IPS-NIHi7 (cell line): ENCODE measurements at regions not wholly inside any gene's neighbourhood (a gene's known extent, or its start where the extent isn't known, plus 50 kb on each side); places are given as distances from the start of the nearest gene placed in this dataset.

Experiments used
- DNase-seq: peaks from one replicate; pipeline ENCODE4 v3.0.0; 2012; ENCODE audit warnings: mixed read lengths; ENCODE audit errors: extremely low spot score

GRCh38 chr5:92795633-92796032 lies 785.4 kb downstream of the NR2F1-AS1 start:
- no peak for DNase-seq

GRCh38 chr5:92780057-92780456 lies 801.0 kb downstream of the NR2F1-AS1 start:
- no peak for DNase-seq

GRCh38 chr5:92779536-92779935 lies 801.5 kb downstream of the NR2F1-AS1 start:
- DNase-seq: no peak

- DNase-seq: no peak
Measured at GRCh38 chr5:92778261-92778660, 802.8 kb downstream of the NR2F1-AS1 start.

- DNase-seq: no peak
Measured at GRCh38 chr5:92777421-92777820, 803.6 kb downstream of the NR2F1-AS1 start.

- no peak for DNase-seq
Measured at GRCh38 chr5:92775711-92776615, 805.1 kb downstream of the NR2F1-AS1 start.

GRCh38 chr5:92769978-92770377 lies 811.0 kb downstream of the NR2F1-AS1 start:
- DNase-seq: no peak

GRCh38 chr5:92761585-92761984 lies 819.4 kb downstream of the NR2F1-AS1 start:
- no peak for DNase-seq

- no peak for DNase-seq
Measured at GRCh38 chr5:92760550-92760949, 820.5 kb downstream of the NR2F1-AS1 start.

GRCh38 chr5:92758552-92758951 lies 822.5 kb downstream of the NR2F1-AS1 start:
- no peak for DNase-seq

- peak; percentile 35 for DNase-seq
Measured at GRCh38 chr5:92749943-92750342, 831.1 kb downstream of the NR2F1-AS1 start.

GRCh38 chr5:92748072-92748676 lies 832.8 kb downstream of the NR2F1-AS1 start:
- DNase-seq: no peak

GRCh38 chr5:92741906-92742305 lies 839.1 kb downstream of the NR2F1-AS1 start:
- no peak for DNase-seq

GRCh38 chr5:92734211-92734940 lies 846.6 kb downstream of the NR2F1-AS1 start:
- DNase-seq: no peak

GRCh38 chr5:92730486-92730885 lies 850.5 kb downstream of the NR2F1-AS1 start:
- DNase-seq: no peak

GRCh38 chr5:92729088-92729487 lies 851.9 kb downstream of the NR2F1-AS1 start:
- no peak for DNase-seq

- no peak for DNase-seq
Measured at GRCh38 chr5:92715946-92716520, 865.0 kb downstream of the NR2F1-AS1 start.

GRCh38 chr5:92713826-92714225 lies 867.2 kb downstream of the NR2F1-AS1 start:
- DNase-seq: no peak

- DNase-seq: no peak
Measured at GRCh38 chr5:92713335-92713743, 867.7 kb downstream of the NR2F1-AS1 start.

- no peak for DNase-seq
Measured at GRCh38 chr5:92711956-92712355, 869.1 kb downstream of the NR2F1-AS1 start.

GRCh38 chr5:92704590-92704989 lies 876.4 kb downstream of the NR2F1-AS1 start:
- DNase-seq: no peak

GRCh38 chr5:92703976-92704375 lies 877.0 kb downstream of the NR2F1-AS1 start:
- DNase-seq: no peak
